SKM-1 treated with dmso at 0.1 percent for 144 hours (cell line): ENCODE measurements at regions not wholly inside any gene's neighbourhood (a gene's known extent, or its start where the extent isn't known, plus 50 kb on each side); places are given as distances from the start of the nearest gene placed in this dataset.
A peak's percentile ranks its signal among the peaks of the same experiment; 100 is the strongest.
"Not testable (repeated sequence)": the region's sequence is repeated elsewhere in the genome, so short reads cannot be mapped to it uniquely, and the experiment has no call there.

Experiments used
- DNase-seq: peaks from one replicate; lab custom pipeline; 2025; ENCODE audit not compliant: unreplicated experiment; lab: John Stamatoyannopoulos, UW

GRCh38 chr16:72598696-72599095 lies 426.7 kb upstream of the PMFBP1 start:
- no peak for DNase-seq

GRCh38 chr16:72597938-72598337 lies 426.0 kb upstream of the PMFBP1 start:
- DNase-seq: no peak

GRCh38 chr16:72596373-72596772 lies 424.4 kb upstream of the PMFBP1 start:
- DNase-seq: no peak

- DNase-seq: no peak
Observed at GRCh38 chr16:72590151-72590937, 418.4 kb upstream of the PMFBP1 start.

- DNase-seq: no peak
Observed at GRCh38 chr16:72588551-72588950, 416.6 kb upstream of the PMFBP1 start.

- DNase-seq: not testable (repeated sequence)
Observed at GRCh38 chr16:72578061-72578460, 406.1 kb upstream of the PMFBP1 start.

- DNase-seq: no peak
Observed at GRCh38 chr16:72576189-72576588, 404.2 kb upstream of the PMFBP1 start.

GRCh38 chr16:72569677-72570076 lies 397.7 kb upstream of the PMFBP1 start:
- no peak for DNase-seq

- DNase-seq: no peak
Observed at GRCh38 chr16:72568502-72568901, 396.5 kb upstream of the PMFBP1 start.

- no peak for DNase-seq
Observed at GRCh38 chr16:72566174-72566573, 394.2 kb upstream of the PMFBP1 start.

GRCh38 chr16:72565106-72565505 lies 393.2 kb upstream of the PMFBP1 start:
- DNase-seq: no peak

GRCh38 chr16:72560617-72561016 lies 388.7 kb upstream of the PMFBP1 start:
- no peak for DNase-seq

GRCh38 chr16:72558501-72558900 lies 386.5 kb upstream of the PMFBP1 start:
- DNase-seq: no peak

- no peak for DNase-seq
Observed at GRCh38 chr16:72554935-72555334, 383.0 kb upstream of the PMFBP1 start.

- DNase-seq: no peak
Observed at GRCh38 chr16:72552654-72553053, 380.7 kb upstream of the PMFBP1 start.

GRCh38 chr16:72551649-72552048 lies 379.7 kb upstream of the PMFBP1 start:
- DNase-seq: no peak

- DNase-seq: no peak
Observed at GRCh38 chr16:72549878-72550277, 377.9 kb upstream of the PMFBP1 start.

- DNase-seq: no peak
Observed at GRCh38 chr16:72542102-72542501, 370.1 kb upstream of the PMFBP1 start.

GRCh38 chr16:72537664-72538063 lies 365.7 kb upstream of the PMFBP1 start:
- no peak for DNase-seq

- no peak for DNase-seq
Observed at GRCh38 chr16:72536723-72537435, 364.9 kb upstream of the PMFBP1 start.

- no peak for DNase-seq
Observed at GRCh38 chr16:72532906-72533410, 361.0 kb upstream of the PMFBP1 start.

- DNase-seq: peak; percentile 7
Observed at GRCh38 chr16:72530434-72530833, 358.5 kb upstream of the PMFBP1 start.
